Glutamatergic neuron (in vitro differentiated cells): ENCODE measurements at regions not wholly inside any gene's neighbourhood (a gene's known extent, or its start where the extent isn't known, plus 50 kb on each side); places are given as distances from the start of the nearest gene placed in this dataset.

Source experiments
- DNase-seq: peaks from one replicate; pipeline ENCODE4 v3.0.0; 2022
- H3K27ac Mint-ChIP-seq: one replicate; pipeline ENCODE4 v1.8.0; 2020; ENCODE audit warnings: mild to moderate bottlenecking, mixed read lengths, inconsistent platforms; ENCODE audit not compliant: unreplicated experiment
- H3K27me3 Mint-ChIP-seq: one replicate; pipeline ENCODE4 v1.8.0; 2020; ENCODE audit warnings: mild to moderate bottlenecking, moderate library complexity, mixed read lengths, inconsistent platforms; ENCODE audit not compliant: unreplicated experiment
- H3K36me3 Mint-ChIP-seq: one replicate; pipeline ENCODE4 v1.8.0; 2020; ENCODE audit warnings: mild to moderate bottlenecking, mixed read lengths, inconsistent platforms; ENCODE audit not compliant: unreplicated experiment
- H3K4me1 Mint-ChIP-seq: one replicate; pipeline ENCODE4 v1.8.0; 2020; ENCODE audit warnings: mild to moderate bottlenecking, low read depth, mixed read lengths, inconsistent platforms; ENCODE audit not compliant: unreplicated experiment
- H3K4me3 Mint-ChIP-seq: one replicate; pipeline ENCODE4 v1.8.0; 2020; ENCODE audit warnings: mild to moderate bottlenecking, mixed read lengths, inconsistent platforms; ENCODE audit not compliant: unreplicated experiment
- H3K9me3 Mint-ChIP-seq: one replicate; pipeline ENCODE4 v1.8.0; 2020; ENCODE audit warnings: mild to moderate bottlenecking, moderate library complexity, mixed read lengths, inconsistent platforms; ENCODE audit not compliant: unreplicated experiment
- TF ChIP-seq, protein P1 (sequence below): fragments of 200-600 bp; sonication (generic); IDR thresholded peaks from one replicate; pipeline ENCODE4 v1.5.0; 2021; ENCODE audit not compliant: partially characterized antibody, unreplicated experiment

DNA sequence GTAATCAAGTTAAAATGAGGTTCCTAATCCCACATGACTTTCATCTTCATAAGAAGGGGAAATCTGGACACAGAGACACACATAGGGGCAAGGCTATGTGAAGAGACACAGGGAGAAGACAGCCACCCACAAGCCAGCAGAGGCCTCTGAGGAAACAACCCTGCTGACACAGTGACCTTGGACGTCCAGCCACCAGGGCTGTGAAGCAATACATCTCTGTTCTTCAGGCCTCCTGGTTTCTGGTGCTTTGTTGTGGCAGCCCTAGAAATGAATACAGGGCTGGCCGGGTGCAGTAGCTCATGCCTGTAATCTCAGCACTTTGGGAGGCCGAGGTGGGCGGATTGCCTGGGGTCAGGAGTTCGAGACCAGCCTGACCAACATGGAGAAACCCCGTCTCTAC is 183.9 kb downstream of the CXCL12 start:
- no peak for DNase-seq
- Mint-ChIP-seq H3K9me3 (peaks cover 4% of the 10 kb centered on the region), H3K4me3 (no peak overlapping the region), H3K27me3 (peaks cover 5% of the 10 kb centered on the region), H3K4me1 (peaks cover 7% of the 10 kb centered on the region), H3K36me3 (peaks cover 4% of the 10 kb centered on the region), H3K27ac (no peak overlapping the region)
- TF ChIP-seq, protein P1, sequence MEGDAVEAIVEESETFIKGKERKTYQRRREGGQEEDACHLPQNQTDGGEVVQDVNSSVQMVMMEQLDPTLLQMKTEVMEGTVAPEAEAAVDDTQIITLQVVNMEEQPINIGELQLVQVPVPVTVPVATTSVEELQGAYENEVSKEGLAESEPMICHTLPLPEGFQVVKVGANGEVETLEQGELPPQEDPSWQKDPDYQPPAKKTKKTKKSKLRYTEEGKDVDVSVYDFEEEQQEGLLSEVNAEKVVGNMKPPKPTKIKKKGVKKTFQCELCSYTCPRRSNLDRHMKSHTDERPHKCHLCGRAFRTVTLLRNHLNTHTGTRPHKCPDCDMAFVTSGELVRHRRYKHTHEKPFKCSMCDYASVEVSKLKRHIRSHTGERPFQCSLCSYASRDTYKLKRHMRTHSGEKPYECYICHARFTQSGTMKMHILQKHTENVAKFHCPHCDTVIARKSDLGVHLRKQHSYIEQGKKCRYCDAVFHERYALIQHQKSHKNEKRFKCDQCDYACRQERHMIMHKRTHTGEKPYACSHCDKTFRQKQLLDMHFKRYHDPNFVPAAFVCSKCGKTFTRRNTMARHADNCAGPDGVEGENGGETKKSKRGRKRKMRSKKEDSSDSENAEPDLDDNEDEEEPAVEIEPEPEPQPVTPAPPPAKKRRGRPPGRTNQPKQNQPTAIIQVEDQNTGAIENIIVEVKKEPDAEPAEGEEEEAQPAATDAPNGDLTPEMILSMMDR = no peak

DNA sequence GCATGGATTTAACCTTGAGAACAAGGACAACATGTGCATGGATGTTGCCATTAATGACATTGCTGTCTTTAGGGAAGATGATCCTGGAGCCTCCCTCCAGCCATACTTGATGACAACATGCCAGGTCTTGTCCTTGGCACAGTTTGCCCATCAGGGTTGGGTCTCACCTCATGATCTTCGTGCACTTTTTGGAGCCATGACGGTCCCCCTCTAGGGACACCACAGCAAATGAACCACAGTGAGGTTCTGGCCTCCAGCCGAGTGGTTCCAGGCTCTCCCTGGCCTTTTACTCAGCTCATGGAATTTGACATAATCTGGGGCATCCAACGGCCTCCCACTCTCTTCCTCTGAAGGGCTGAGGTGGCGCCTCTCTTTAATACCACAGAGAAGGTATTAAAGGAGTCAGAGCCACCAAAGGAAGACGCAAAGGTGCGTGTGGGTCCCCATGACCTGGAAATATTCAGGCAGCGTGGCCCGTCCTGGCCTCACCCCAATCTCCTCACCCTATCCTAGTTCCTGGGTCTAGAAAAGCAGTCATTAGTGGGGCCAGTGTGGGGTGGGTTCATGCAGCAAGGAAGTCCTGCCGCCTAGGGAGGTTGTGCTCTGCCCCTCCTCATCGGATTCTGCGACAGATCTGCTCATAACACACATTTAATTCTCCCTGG is 184.8 kb downstream of the CXCL12 start:
- Mint-ChIP-seq H3K36me3 (peaks cover 4% of the 10 kb centered on the region), H3K4me3 (no peak overlapping the region), H3K27ac (no peak overlapping the region), H3K27me3 (peaks cover 5% of the 10 kb centered on the region), H3K9me3 (peaks cover 3% of the 10 kb centered on the region), H3K4me1 (peaks cover 7% of the 10 kb centered on the region)
- TF ChIP-seq, protein P1 = no peak
- no peak for DNase-seq

DNA sequence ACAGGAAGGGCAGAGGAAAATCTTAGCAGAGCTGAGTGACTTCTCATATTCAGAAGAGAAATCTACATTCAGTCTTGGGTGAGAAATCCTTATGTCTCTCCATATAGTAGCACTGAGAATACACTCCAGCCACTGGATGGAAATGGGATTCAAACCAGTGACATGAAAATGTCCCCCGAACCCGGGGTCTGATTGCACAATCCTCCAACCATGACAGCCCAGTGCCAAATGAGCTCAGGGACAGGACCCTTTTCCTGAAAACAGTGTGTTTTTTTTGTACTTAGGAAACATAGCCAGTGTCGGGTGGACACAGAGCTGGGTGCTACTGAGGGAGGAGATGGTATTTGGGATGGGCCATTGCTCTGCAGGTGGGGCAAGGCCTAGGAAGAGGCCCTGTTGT is 185.6 kb downstream of the CXCL12 start:
- Mint-ChIP-seq H3K36me3 (peaks cover 4% of the 10 kb centered on the region), H3K27ac (no peak overlapping the region), H3K4me1 (peaks cover 7% of the 10 kb centered on the region), H3K9me3 (peaks cover 4% of the 10 kb centered on the region), H3K27me3 (peaks cover 5% of the 10 kb centered on the region), H3K4me3 (no peak overlapping the region)
- DNase-seq = no peak
- TF ChIP-seq, protein P1 = no peak

DNA sequence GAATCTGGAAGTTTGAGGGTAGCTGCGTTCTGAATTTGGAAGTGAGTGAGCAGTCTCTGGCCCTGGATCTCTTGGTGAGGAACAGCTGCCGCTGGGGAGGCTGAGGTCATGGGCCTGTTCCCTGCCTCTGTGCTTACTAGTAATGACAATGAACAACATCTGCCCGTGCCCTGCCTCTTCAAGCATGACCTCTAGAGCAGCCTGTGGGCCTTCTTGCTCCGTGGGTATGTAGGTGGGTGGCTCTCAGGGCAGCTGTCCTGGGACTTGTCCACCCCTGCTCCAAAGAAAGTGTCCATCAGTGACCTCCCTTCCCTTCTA is 186.2 kb downstream of the CXCL12 start:
- DNase-seq = no peak
- no peak overlapping the region for H3K4me3 Mint-ChIP-seq
- no peak overlapping the region for H3K27ac Mint-ChIP-seq
- H3K36me3 Mint-ChIP-seq = peaks cover 4% of the 10 kb centered on the region
- TF ChIP-seq, protein P1 = no peak
- H3K9me3 Mint-ChIP-seq = peaks cover 6% of the 10 kb centered on the region
- peaks cover 5% of the 10 kb centered on the region for H3K27me3 Mint-ChIP-seq
- peaks cover 7% of the 10 kb centered on the region for H3K4me1 Mint-ChIP-seq

DNA sequence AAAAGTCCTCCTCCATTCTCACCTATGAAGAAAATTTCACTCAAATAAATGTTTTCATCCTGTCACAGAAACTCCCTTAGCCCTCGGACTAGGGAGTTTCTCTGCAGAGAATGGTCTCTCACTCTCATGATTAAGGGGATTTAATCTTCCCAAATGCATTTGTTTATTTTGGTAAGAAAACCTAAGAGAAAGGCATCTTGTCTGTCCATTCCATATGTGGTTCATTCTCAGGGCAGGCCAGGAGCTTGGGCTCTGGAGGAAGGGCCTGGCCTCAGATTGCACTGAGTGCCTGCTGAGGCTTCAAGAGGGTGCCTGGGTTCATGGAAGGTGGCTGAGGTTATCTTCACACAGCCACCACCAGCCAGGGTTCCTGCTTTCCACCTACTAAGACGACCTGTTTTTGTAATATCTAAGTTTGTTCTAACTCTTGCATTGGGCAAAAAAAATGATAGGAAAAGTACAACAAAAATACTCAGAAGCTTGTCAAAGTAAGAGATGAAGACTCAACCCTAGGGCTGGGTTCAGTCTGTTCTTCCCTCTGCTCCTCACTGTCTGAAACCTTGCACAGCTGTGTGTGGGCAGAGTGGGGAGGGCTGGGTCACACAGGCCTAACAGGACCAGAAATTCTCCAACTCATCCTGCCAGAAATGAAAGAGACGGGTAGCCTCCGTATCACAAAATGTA is 186.7 kb downstream of the CXCL12 start:
- peaks cover 6% of the 10 kb centered on the region for H3K9me3 Mint-ChIP-seq
- H3K36me3 Mint-ChIP-seq = peaks cover 4% of the 10 kb centered on the region
- peaks cover 5% of the 10 kb centered on the region for H3K27me3 Mint-ChIP-seq
- H3K27ac Mint-ChIP-seq = no peak overlapping the region
- H3K4me3 Mint-ChIP-seq = no peak overlapping the region
- peaks cover 7% of the 10 kb centered on the region for H3K4me1 Mint-ChIP-seq
- TF ChIP-seq, protein P1 = no peak
- no peak for DNase-seq
